HG03432 (cell line): ENCODE measurements at regions not wholly inside any gene's neighbourhood (a gene's known extent, or its start where the extent isn't known, plus 50 kb on each side); places are given as distances from the start of the nearest gene placed in this dataset.
A peak's percentile ranks its signal among the peaks of the same experiment; 100 is the strongest.

ENCODE experiments used
- ATAC-seq: cut with Tn5 transposase; IDR thresholded peaks from one replicate; pipeline ENCODE4 v1.9.1; 2021; ENCODE audit warnings: mild to moderate bottlenecking, moderate library complexity; ENCODE audit not compliant: unreplicated experiment

- ATAC-seq: no peak
These were observed 428.7 kb upstream of the RAG2 start for GRCh38 chr11:37026741-37027140.

DNA sequence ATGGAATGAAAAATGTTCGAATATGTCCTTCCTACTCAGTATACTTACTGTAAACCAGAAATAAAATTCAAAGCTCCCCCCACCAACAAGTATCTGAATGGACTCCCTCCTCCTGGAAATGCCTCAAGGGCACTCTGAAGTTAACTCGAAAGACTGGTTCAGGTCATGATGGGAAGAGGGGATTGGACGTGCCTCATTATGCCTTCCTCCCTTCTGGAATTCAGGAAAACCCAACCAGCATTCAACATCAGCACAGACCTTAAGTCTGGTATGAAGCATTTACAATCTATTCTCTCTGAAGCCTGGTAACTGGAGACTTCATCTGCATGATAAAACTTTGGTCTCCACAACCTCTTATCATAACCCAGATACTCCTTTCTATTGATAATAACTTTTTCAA, 428.3 kb upstream of the RAG2 start:
- ATAC-seq: no peak

GRCh38 chr11:37006563-37006962, 408.5 kb upstream of the RAG2 start:
- no peak for ATAC-seq

- no peak for ATAC-seq
These were observed 404.8 kb upstream of the RAG2 start for GRCh38 chr11:37002831-37003230.

DNA sequence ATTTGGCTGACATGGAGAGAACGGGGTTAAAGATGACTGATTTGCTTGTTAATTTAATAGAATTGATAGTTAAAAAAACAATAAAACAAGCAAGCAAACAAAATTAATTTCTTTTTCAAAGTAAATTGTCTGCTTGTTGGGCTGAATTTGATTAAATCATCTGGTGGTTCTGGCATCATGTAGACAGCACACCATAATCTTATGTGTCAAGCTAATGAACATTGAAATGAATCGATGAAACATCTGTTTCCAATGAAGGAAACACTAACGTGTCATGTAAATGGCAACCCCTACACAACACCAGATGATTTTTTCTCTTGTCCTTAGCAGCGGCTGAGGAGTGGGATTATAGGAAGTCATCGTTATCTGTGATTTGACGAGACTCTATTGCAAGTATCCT, 399.6 kb upstream of the RAG2 start:
- ATAC-seq: no peak

- ATAC-seq: no peak
These were observed 398.8 kb upstream of the RAG2 start for GRCh38 chr11:36996795-36997194.

- ATAC-seq: no peak
These were observed 396.2 kb upstream of the RAG2 start for GRCh38 chr11:36994208-36994607.

- ATAC-seq: no peak
These were observed 390.5 kb upstream of the RAG2 start for GRCh38 chr11:36988556-36988955.

GRCh38 chr11:36985562-36985961, 387.5 kb upstream of the RAG2 start:
- no peak for ATAC-seq

- no peak for ATAC-seq
These were observed 378.7 kb upstream of the RAG2 start for GRCh38 chr11:36976741-36977140.

- no peak for ATAC-seq
These were observed 376.7 kb upstream of the RAG2 start for GRCh38 chr11:36974771-36975170.

DNA sequence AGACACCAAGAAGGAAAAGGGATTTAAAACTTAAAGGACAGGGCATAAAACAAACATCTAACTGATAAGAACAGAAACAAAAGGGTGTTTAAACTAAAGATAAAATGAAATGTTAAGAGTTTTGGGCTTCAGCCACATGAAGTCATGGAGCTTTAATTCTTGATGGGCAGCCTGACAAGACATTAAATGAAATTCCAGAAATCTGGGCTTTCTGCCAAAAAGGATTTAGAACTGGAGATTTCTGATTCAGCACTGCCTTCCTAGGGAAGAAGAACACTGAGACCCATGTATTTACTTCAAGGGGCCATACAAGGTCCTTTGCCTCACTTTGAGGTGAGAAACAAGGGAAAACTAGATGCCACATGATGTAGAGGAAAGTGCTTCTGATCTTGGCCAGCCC, 355.9 kb upstream of the RAG2 start:
- ATAC-seq: no peak

DNA sequence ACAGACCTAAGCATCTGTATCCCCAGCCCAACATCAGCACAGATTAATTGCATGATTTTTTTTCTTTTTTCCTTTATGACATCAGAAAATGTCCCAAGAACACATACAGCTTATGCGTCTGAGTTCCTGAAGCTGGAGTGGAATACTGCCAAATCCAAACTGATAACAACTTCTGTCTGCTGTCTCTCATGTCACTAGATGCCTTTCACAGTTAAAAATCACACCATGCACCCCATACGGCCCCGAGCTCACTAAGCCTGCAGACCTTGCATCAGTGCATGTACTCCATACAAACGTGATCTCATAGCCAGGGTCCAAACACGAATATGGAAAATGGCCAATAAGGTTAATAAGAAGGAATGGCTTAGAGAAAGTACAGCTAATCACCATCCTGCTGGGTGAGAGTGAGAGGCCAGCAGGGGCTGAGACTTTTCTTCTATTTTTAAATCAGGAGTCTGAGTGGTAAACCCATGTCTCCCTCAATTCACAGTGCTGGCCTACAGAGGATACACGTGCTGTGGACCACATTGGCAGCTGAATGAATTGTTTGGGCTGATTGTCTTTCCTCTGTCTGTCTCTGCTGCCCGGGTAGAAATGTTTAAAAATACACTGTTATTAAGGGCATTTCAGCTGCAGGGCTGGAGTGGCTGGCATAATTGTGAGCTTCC, 350.6 kb upstream of the RAG2 start:
- no peak for ATAC-seq

- ATAC-seq: no peak
These were observed 347.3 kb upstream of the RAG2 start for GRCh38 chr11:36945384-36945783.

- no peak for ATAC-seq
These were observed 335.4 kb upstream of the RAG2 start for GRCh38 chr11:36933481-36933880.

- ATAC-seq: no peak
These were observed 333.1 kb upstream of the RAG2 start for GRCh38 chr11:36931139-36931538.

- ATAC-seq: no peak
These were observed 332.2 kb upstream of the RAG2 start for GRCh38 chr11:36930256-36930655.

DNA sequence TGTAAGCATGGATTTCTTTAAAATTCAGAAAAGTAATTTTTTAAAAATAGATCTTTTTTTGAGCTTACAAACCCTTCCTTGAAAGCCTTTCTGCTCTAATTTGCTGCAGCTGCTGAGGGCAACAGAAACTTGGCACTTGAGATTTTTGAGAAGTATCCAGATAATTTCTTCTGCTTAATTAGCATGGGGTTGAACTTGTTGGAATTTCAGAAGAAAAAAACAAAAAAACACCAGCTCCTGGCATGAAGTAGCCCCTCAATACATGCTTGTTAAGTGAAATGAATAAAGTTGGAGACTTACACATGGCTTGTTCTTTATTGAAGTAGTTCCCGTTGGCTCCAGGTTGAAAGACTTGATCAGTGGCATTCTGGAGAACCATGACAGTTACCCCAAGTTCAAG, 331.4 kb upstream of the RAG2 start:
- ATAC-seq: no peak

DNA sequence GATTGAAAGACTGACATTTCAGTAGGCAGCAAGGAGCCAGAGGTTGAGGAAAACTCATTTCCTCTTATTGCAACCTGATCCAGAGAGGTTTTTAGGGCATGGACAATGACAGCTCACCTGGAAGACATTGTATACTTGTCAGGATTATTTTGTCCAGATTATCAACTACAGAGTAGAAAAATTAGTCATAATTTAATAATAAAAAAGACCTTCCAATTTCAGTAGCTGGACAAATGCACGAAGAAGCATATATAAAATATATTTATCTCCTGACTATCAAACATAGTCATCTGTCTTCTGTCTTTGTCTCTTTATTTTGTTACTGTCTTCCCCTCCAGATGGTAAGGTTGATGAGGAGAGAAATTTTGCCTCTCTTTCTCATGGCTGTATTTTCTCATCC, 330.6 kb upstream of the RAG2 start:
- no peak for ATAC-seq

- no peak for ATAC-seq
These were observed 301.8 kb upstream of the RAG2 start for GRCh38 chr11:36899800-36900199.

- ATAC-seq: no peak
These were observed 292.8 kb upstream of the RAG2 start for GRCh38 chr11:36890841-36891240.

DNA sequence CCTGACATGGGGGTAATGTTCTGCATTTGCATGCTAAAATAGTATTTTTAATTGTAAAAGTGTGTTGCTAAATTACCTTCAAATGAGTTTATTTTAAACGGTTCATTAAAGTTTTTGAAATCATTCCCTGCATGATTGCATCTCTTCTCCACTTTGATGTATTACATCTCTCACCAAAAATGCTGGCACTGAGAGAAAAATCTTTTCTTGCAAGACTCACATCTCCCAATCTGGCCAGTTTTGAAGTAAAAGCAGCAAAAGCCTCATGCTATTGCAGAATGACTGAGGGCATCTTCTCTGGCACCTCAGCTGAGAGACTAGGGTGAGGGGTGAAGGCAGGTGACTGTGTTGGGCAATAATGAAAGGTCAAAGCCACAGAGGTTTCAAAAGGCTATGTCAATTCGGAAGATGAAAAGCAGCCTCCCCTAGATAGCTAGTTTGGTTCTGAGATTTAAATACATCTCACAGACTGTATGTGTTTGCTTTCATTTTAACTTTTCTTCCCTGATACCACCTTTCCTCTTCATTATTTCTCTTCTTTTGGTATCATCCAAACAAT, 292.2 kb upstream of the RAG2 start:
- no peak for ATAC-seq

- peak; percentile 52 for ATAC-seq
These were observed 287.1 kb upstream of the RAG2 start for GRCh38 chr11:36885154-36885553.
